ENCODE measurements at regions not wholly inside any gene's neighbourhood (a gene's known extent, or its start where the extent isn't known, plus 50 kb on each side); places are given as distances from the start of the nearest gene placed in this dataset.

DNA sequence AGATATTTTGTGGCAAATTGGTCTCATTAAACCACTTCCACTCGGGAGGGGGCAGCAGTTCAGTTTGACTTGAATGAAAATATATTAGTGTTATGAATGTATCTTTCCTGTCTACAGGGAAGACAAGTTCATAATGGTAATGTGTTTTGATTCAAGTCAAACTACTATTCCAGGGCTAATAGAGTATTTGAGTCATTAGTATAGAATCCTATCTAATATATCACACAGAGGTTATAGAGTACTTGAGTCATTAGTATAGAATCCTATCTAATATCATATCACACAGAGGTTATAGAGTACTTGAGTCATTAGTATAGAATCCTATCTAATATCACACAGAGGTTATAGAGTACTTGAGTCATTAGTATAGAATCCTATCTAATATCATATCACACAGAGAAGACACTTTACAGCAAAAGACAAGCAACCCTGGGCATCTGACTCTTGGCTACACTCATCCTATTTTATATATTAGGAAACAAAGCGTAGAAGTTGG lies 199.7 kb upstream of the MAGI2 start:
- no peak overlapping the region for H3K4me2 ChIP-seq (ENCODE audit: insufficient read depth, low read length)
- DNase-seq (ENCODE audit: insufficient read length, low spot score, missing footprints) = no peak

DNA sequence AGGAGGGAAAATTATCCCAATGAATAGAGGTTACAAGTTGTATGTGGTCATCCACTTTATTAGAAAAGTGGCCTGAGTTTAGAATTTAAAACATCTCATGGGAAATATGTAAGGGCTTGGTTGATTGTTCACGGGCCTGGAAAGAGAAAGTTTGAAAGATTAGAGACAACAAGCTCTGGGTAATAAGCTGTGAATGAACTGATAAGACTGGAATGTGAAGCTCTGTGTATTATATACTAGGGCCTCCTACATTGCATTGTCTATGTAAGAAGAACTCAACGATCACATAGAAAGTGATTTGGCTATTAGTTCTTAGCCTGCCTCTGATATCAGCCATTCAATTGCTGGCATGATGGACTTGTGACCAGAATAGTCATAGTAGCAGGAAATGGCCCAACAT lies 199.2 kb upstream of the MAGI2 start:
- TF ChIP-seq, protein P1, sequence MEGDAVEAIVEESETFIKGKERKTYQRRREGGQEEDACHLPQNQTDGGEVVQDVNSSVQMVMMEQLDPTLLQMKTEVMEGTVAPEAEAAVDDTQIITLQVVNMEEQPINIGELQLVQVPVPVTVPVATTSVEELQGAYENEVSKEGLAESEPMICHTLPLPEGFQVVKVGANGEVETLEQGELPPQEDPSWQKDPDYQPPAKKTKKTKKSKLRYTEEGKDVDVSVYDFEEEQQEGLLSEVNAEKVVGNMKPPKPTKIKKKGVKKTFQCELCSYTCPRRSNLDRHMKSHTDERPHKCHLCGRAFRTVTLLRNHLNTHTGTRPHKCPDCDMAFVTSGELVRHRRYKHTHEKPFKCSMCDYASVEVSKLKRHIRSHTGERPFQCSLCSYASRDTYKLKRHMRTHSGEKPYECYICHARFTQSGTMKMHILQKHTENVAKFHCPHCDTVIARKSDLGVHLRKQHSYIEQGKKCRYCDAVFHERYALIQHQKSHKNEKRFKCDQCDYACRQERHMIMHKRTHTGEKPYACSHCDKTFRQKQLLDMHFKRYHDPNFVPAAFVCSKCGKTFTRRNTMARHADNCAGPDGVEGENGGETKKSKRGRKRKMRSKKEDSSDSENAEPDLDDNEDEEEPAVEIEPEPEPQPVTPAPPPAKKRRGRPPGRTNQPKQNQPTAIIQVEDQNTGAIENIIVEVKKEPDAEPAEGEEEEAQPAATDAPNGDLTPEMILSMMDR (IDR thresholded peaks at IDR 0.05; ENCODE audit: extremely low read depth, low read depth, low read length) = no peak
- Histone ChIP-seq H3K9me3 (ENCODE audit: low read depth, low read length) (no peaks in the 10 kb centered on the region), H3K36me3 (ENCODE audit: insufficient read depth, low read length) (no peaks in the 10 kb centered on the region), H3K4me3 (ENCODE audit: insufficient read depth, low read length) (no peak overlapping the region), H3K4me1 (ENCODE audit: insufficient read depth, low read length) (no peaks in the 10 kb centered on the region), H3K79me2 (ENCODE audit: insufficient read depth, low read length) (no peaks in the 10 kb centered on the region), H4K20me1 (ENCODE audit: insufficient read depth, low read length) (no peaks in the 10 kb centered on the region), H3K27me3 (ENCODE audit: insufficient read depth, low read length) (no peaks in the 10 kb centered on the region), H3K4me2 (ENCODE audit: insufficient read depth, low read length) (no peak overlapping the region), H3K27ac (ENCODE audit: low read depth, low read length) (no peak overlapping the region), H2AFZ (ENCODE audit: low read length) (no peak overlapping the region)
- no peak for DNase-seq (ENCODE audit: insufficient read length, low spot score, missing footprints)

More for the DNA sequence above, 199.7 kb upstream of the MAGI2 start:
- H3K9me3 ChIP-seq (ENCODE audit: low read depth, low read length) = no peaks in the 10 kb centered on the region
- no peaks in the 10 kb centered on the region for H3K36me3 ChIP-seq (ENCODE audit: insufficient read depth, low read length)
- TF ChIP-seq, protein P1 (IDR thresholded peaks at IDR 0.05; ENCODE audit: extremely low read depth, low read depth, low read length) = no peak
- H3K4me1 ChIP-seq (ENCODE audit: insufficient read depth, low read length) = no peaks in the 10 kb centered on the region
- no peak overlapping the region for H3K4me3 ChIP-seq (ENCODE audit: insufficient read depth, low read length)
- no peaks in the 10 kb centered on the region for H3K27me3 ChIP-seq (ENCODE audit: insufficient read depth, low read length)
- H3K79me2 ChIP-seq (ENCODE audit: insufficient read depth, low read length) = no peaks in the 10 kb centered on the region
- H2AFZ ChIP-seq (ENCODE audit: low read length) = no peak overlapping the region
- H3K27ac ChIP-seq (ENCODE audit: low read depth, low read length) = no peak overlapping the region
- no peaks in the 10 kb centered on the region for H4K20me1 ChIP-seq (ENCODE audit: insufficient read depth, low read length)

DNA sequence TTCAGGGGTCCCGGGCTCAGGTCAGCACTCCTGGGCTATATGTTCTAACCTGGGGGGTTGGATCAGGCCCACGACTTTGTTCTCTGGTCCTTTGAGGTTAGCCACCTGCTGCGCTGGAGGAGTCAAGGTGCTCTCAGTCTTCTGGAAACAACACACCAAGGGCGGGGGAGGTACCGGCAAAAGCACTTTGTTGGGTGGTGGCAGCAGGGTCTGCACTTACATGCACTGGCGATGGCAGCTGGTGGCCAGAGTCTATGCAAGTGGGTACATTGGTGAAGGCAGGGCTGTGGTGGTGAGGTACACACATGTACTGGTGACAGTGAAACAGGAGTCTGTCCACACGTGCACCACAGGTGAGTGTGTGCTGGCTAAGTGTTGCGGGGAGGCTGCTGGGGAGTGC lies 194.2 kb upstream of the MAGI2 start:
- TF ChIP-seq, protein P1 (IDR thresholded peaks at IDR 0.05; ENCODE audit: extremely low read depth, low read depth, low read length) = no peak
- peak; percentile 35 for DNase-seq (ENCODE audit: insufficient read length, low spot score, missing footprints)
- Histone ChIP-seq H3K36me3 (ENCODE audit: insufficient read depth, low read length) (no peaks in the 10 kb centered on the region), H3K9me3 (ENCODE audit: low read depth, low read length) (no peaks in the 10 kb centered on the region), H3K27me3 (ENCODE audit: insufficient read depth, low read length) (no peaks in the 10 kb centered on the region), H4K20me1 (ENCODE audit: insufficient read depth, low read length) (no peaks in the 10 kb centered on the region), H3K27ac (ENCODE audit: low read depth, low read length) (no peak overlapping the region), H3K4me1 (ENCODE audit: insufficient read depth, low read length) (no peaks in the 10 kb centered on the region), H3K79me2 (ENCODE audit: insufficient read depth, low read length) (no peaks in the 10 kb centered on the region), H3K4me2 (ENCODE audit: insufficient read depth, low read length) (no peak overlapping the region), H2AFZ (ENCODE audit: low read length) (no peak overlapping the region), H3K4me3 (ENCODE audit: insufficient read depth, low read length) (no peak overlapping the region)

DNA sequence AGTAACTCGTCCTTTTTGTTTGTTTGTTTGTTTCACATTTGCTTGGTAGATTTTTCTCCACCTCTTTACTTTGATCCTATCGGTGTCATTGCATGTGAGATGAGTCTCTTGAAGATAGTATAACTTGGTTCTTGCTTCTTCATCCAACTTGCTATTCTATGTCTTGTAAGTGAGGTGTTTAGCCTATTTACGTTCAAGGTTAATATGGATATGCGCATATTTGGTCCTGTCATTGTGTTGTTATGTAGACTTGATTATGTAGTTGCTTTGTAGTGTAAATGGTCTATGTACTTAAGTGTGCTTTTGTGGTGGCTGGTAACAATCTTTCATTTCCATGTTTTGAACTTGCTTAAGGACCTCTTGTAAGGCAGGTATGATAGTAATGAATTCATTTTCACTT lies 192.8 kb upstream of the MAGI2 start:
- Histone ChIP-seq H3K4me3 (ENCODE audit: insufficient read depth, low read length) (no peak overlapping the region), H3K4me2 (ENCODE audit: insufficient read depth, low read length) (no peak overlapping the region), H3K36me3 (ENCODE audit: insufficient read depth, low read length) (no peaks in the 10 kb centered on the region), H4K20me1 (ENCODE audit: insufficient read depth, low read length) (no peaks in the 10 kb centered on the region), H3K27ac (ENCODE audit: low read depth, low read length) (no peak overlapping the region), H3K9me3 (ENCODE audit: low read depth, low read length) (no peaks in the 10 kb centered on the region), H3K4me1 (ENCODE audit: insufficient read depth, low read length) (no peaks in the 10 kb centered on the region), H2AFZ (ENCODE audit: low read length) (no peak overlapping the region), H3K79me2 (ENCODE audit: insufficient read depth, low read length) (no peaks in the 10 kb centered on the region), H3K27me3 (ENCODE audit: insufficient read depth, low read length) (no peaks in the 10 kb centered on the region)
- no peak for DNase-seq (ENCODE audit: insufficient read length, low spot score, missing footprints)
- TF ChIP-seq, protein P1 (IDR thresholded peaks at IDR 0.05; ENCODE audit: extremely low read depth, low read depth, low read length) = no peak
